Hematopoietic multipotent progenitor cell treated with erythropoietin and hydrocortisone succinate and interleukin-3 and kit ligand, for 4 days (in vitro differentiated cells): ENCODE measurements at regions not wholly inside any gene's neighbourhood (a gene's known extent, or its start where the extent isn't known, plus 50 kb on each side); places are given as distances from the start of the nearest gene placed in this dataset.

ENCODE experiments used
- DNase-seq: peaks from one replicate; pipeline ENCODE4 v3.0.0-alpha.2; 2015

DNA sequence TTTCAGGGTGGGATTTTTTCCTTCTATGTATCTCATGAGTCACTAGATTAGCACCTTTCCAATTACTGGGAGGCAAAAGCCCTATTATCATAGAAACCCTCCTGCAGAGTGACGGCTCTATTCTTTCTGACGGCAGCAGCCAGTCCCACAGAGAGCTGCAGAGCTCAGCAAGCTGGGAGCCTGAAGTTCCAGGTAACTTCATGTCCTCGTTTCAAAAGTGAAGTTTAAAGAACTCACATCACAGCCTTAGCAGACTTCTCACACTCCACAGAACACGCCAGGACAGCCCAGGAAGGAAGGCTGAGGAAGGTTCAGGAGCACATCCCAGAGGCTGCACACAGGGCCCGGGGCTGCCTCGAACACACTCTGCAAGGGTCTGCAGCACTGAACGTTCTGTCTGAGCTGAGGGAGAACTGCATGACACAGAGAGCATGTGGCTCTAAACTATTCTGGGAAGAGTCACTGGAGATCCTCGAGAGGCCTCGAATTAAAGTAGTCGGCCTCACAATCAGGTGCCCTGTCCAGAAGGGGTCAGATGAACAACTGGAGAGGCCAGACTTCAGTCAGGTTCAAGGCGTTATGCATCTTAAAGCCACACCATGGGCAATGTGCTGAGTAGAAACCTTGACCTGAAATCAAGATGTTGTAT lies 104.2 kb upstream of the DRD2 start:
- DNase-seq = no peak

DNA sequence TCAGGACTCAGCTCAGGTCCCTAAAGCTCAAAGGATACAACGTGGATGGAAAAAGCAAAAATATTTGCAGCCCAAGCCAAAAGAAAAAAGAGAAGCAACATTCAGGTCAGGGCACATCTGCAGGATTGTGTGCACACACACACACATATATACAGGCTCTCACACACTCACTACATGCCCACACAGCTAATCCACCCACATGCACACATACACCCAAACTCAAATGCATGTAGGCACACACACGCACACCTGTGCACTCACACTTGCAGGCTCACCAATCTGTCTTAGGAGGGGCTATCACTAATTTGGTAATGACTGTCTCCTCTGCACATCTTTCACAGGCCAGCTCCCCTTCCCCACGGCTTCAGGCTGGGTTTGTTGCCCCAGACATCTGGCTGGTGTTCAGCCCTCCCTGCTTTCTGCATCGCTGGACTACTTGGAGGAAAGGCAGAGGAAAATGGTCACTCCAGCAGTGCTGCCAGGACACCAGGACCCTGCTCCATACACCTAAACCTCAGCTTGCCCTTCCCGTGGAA lies 103.6 kb upstream of the DRD2 start:
- DNase-seq = no peak

DNA sequence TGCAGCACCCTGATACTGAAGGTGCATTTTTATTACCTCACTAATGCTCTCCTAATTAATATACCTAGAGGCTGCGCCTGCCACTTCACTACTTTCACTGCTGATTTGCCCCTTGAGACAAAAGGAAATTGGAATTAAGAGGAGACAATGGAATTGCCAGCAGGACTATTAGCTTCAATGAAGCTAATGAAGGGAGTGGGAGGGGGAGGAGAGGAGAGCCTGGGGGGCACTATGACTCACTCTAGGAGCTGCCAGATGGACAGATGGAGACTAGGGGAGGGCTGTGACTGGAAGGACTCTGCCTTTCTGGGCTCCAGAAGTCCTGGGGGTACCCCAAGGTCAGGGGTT lies 102.8 kb upstream of the DRD2 start:
- DNase-seq = no peak

DNA sequence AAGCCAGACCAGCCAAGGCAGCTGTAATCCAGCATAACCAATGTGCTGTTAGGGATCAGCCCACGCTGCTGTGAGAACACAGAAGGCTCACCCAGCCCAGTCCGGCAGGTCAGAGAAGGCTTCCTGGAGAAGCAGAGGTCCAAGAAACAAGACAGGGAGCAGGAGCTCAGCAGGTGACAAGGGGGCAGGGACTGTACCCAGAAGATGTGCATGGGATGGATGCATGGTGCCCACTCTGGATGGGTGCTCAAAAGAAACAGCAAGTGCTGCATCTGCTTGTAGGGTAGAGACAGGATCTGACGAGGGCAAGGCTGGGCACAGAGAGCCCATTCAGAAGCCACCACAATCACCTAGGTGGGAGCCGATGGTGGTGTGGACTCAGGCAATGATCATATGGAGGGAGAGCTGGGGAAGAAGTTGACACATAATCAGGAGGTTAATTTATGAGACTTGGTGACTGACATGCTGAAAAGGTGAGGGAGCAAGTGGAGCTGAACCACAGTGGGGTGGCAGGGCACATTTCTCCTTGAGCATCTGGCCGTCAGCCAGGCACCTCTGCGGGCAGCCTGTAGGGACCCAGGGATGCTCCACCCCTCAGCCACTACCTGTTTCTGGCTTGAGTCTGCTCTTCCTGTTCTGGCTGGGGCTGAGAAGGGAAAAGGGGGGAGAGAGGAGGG lies 102.3 kb upstream of the DRD2 start:
- peak; percentile 14 for DNase-seq

DNA sequence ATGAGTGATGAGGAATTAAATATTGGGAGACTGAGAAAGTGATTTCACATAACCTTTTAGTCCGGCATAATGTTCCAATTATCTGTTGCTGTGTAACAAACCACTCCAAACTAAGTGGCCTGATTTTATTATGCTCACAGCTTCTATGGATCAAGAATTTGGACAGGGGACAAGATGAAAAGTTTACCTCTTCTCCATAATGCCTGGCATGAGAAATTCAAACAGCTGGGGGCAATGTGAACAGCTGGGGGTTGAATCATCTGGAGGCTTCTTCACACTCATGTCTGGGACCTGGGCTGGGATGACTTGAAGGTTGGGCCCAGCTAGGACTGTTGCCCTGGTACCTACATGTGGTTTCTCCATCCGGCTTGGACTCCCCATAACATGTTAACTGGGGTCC lies 99.4 kb upstream of the DRD2 start:
- no peak for DNase-seq

DNA sequence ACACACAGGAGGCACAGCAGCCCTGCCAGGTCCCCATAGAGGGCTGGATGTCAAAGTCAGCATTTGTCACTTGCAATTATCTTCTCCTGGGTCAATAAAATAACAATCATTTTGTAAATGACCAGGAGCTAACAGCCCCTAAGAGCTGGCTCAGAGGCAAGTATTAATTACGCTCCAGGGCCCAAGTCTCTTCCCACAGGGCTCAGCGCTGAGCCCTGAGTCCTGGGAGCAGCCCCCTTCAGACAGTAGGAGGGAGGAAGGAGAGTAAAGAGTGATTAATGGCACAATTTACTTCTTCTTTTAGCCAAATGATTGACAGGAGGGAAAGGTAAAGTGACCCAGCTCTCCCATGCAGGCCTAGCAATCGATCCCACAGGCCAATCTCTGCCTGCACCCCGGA lies 99.0 kb upstream of the DRD2 start:
- DNase-seq = no peak

DNA sequence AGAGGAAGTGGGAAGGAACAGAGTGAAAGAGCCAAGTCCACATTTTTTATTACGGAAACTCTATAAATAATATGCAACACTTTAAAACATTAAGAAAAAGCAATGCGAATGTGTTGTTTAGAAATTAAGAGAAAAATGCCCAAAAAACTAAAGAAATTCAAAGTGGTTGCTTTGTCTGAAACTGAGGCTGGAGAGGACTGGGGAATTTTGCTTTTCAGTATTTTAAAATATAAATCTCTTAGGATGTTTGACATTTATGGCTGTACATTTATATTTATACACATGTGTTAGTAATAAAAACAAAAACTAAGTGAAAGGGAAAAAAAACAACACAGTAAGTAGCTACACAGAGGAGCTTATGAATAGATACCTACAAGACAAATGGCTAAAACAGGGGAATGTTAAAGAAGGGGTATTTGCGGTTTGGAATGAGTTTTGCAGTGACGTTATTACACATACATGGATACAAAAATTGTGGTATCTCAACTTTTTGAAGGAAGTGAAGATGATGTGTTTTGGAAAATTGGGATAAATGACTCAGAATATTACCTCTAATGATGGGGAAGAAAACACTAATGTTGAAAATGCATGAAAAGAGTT lies 97.0 kb upstream of the DRD2 start:
- no peak for DNase-seq

DNA sequence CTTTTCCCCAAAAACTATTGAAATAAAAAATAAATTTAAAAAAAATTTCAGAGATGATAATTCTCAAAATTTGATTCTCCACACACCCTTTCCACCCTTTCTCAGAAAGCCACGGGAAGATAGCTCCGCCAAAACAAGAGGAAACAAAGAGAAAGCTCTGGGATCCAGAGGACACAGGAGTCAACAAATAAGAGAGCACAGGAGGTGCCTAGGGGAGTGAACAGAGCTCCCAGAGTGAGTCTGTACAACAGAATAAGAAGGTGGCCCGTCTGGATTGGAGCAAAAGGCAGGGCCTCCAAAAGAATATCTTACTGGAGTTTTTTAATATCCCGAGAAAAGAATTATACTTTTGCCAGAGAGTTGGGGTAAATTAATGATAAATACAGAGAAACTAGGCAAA lies 96.3 kb upstream of the DRD2 start:
- DNase-seq = no peak

DNA sequence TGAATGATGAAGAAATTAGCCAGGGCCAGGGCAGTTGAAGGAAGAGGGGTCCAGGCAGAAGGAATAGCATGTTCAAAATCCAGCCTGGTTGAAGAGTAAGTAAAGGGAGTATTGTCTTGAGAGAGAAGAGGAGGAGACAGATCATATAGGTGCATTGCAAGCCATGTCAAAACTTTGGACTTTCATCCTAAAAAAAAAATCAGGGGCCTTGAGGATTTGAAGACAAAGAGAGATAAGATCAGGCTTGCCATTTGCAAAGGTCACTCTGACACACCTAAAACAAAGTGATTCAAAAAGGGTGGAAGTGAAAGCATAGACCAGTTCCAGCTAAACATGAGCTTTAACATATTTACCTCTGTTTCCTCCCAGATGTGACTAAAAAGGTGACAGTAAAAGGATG lies 95.7 kb upstream of the DRD2 start:
- no peak for DNase-seq

DNA sequence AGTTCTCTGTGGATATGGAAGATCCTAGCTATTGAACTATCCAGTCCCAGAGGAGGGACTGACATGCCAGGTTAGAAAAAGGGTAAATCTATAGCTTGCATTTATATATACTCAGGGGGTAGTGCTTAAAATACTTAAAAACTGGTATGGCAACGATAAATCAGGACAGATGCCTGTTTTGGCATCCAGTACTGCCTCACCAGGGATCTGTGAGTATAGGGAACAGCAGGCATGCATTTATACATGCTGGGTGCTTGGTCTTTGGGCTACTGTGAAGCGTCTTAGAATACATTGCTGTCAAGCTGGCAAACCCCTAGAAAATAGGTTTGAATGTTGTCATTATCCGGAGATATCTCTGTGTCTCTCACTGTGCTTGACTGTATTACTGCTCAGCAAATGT lies 94.2 kb upstream of the DRD2 start:
- no peak for DNase-seq

DNA sequence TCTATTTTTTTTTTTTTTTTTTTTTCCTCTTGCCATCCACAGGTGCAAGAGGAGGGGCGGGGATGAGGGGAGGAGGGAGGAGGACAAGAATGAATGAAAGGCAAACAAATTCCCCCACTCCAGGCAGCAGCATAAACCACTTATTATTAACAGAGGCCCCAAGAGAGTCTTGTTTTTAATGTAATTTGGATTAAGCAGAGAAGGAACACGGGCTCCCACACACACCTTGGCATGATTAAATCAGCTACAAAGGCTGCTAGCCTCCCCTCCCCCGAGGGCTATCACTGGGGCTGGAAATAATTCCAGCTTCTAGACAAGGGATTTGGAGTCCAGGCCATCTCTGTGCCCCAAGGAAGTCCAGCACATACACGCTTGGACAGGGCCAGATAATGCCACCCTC lies 93.4 kb upstream of the DRD2 start:
- no peak for DNase-seq

DNA sequence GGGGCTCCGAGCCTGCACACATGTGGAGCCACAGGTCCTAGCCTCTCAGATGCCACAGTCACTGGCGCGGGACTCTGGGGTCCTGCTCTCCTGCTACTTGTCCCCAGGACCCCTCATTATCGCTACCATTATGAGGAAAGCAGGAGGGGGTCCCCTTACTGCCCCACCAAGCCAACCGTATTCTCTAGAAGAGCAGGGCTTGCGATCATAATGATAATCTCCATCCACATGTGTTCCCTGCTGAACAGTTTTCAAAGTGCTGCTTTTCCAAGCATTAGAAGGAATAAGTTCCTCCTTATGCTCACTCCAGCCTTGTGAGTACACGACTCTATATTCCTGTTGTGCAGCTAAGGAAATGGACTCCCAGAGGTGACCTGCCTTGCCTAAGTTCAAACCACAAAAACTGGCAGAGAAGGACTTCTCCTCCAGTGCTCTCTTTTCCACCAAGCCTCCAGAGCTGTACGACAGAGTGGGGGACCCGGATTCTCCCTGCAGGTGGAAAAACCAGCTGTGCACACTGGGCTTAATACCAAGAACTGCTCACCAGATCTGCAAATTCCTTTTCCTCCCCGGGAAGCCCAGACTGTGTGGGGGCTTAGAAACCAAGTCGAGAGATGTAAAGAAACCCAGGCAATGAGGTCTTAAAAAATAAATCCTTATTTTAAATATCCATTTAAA lies 92.8 kb upstream of the DRD2 start:
- DNase-seq = no peak

DNA sequence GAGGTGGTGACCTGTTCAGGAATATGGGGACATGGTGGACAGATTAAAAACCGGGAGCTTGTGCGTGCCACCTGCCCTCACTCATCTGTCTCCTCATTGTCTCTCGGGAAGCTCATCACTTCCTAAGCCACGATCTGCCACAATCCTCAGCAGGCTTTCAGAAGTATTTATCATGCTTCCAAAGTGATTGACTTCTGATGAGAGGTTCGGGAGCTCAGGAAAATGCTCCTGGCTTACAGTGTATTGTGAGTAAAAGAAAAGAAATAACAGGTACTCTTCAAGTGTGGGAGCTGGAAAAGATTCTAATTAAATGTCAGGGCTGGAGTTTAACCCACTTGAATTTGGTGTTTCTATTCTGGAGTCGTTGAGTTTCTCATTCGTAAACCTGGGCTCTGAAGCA lies 91.9 kb upstream of the DRD2 start:
- no peak for DNase-seq

DNA sequence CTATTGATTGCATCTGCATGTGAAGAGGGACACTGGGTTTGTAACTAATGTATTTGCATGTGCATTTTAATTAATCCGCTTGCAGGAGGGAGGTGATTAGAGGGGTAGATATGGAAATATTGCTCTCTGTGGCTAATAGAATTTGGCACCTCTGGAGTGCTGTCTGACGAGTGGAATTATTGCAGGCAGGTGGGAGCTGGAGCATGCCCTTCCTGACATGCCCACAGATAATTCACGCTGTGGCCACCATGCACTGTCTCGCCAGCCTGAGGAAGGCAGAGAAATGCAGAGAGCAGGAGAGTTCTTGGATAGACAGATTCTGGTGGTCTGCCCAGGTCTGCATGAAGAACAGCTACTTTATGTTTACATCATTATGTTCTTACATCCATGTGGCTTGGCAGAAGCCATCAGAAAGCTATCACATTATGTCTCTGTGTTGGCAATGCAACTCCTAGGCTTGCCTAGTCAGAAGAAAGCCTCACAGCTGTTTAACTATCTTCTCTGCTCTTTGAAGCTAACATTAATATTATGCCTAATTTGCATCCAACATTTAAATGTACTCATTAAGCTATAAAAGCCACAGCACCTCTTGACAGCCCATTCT lies 89.4 kb upstream of the DRD2 start:
- no peak for DNase-seq

DNA sequence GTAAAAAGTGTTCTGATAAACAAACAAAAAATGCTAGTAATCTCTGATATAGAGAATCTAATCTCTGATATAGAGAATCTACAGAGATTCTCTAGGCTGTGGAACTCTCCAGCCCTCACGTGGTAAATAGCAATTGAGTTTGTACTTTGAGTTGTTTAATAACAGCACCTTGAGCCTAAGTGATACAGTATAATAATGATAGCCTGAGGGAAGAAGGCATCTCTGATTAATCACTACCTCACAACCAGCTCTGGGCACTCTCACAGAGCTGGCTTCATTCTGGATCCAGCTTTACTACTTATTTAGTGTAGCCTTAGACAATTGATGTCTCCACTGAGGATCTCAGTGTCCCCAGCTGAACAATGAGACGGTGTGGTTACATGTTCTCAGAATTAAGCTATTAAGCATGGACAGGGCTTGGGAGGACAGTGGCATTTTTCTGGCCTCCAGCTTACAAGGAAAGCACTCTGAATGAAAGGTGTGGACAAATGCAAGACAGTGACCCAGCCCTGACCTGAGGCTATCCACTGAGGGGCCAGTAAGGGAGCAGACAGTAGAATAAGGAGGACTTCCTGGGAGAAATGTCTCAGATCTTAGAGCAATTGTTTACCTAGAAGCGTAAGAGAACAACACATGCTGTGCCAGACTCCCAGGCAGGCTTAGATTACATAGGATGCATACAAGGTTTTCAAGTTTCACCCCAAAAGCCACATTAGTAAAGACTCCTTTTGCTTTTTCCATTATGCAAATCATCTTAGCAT lies 88.7 kb upstream of the DRD2 start:
- DNase-seq = no peak

DNA sequence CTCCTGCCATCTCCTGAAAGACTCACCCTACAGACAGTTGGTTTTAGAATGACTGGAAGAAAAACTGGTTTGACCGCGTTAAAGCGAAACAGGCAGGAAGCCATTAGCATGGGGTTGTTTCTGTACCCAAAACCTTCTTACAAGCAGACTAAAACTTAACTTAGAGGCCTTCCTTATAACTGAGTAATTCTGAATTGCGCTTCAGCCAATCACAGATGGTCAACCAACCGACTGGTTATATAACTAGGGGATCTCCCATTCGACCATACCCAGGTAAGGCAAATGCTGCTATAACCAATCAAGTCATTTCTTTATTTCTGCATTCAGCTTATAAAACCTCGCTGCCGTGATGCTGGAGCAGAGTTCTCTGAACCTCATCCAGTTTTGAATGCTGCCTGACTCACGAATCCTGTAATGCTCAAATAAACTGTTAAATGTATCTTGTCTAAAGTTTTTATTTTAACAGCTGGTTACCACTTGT lies 87.8 kb upstream of the DRD2 start:
- DNase-seq = no peak

DNA sequence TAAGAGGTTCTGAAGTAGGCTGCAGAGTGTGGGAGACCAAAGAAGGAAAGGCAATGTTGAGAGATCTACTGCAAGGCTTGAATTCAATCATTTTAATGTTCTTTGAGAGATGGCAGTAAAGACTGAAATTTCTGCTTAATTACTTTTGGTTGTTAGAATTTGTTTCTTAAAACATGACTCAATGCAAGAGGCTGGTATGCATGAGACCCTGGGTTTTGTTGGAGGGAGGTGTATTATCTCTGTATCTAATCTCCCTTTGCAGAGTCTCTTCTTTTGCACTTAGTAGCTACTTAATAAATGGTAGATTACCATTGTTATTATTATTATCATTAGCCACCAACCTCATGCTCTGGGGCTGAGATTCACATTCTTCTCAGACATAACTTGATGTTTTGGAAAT lies 87.4 kb upstream of the DRD2 start:
- DNase-seq = no peak

DNA sequence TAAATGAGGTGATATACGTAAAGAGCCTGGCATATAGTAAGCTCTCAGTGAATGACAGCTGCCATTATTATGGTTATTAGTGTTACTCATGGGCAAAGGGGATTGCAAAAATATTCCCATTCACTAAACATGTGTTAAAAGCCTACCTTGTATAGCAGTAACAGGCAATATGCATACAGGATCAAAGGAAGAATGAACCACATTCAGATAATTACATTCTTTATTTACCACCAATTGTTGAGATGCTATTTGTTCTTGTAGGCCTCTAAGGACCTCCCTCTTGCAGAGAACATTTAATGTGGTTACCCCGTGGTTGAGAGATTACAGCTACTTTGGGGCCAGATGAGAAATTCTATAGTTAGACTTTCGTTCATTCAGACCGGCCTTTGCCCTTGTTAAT lies 82.7 kb upstream of the DRD2 start:
- DNase-seq = peak; percentile 5

DNA sequence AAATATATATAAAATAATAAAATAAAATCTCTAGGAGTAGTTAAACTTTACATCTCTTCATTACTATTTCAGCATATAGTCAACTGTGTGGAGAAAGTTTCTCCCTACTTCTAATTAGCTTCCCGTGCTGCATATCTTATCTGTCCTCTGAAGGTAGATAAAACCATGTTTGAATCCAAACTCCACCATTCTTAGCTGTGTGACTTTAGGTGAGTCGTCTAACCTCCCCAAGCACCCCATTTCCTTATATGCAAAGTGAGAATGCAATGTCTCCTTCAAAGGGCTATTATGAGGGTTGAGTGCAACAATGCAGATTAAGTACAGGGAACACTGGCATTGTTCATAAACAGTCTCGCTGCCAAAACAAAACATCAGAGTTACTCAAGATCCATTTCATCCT lies 80.8 kb upstream of the DRD2 start:
- DNase-seq = no peak

DNA sequence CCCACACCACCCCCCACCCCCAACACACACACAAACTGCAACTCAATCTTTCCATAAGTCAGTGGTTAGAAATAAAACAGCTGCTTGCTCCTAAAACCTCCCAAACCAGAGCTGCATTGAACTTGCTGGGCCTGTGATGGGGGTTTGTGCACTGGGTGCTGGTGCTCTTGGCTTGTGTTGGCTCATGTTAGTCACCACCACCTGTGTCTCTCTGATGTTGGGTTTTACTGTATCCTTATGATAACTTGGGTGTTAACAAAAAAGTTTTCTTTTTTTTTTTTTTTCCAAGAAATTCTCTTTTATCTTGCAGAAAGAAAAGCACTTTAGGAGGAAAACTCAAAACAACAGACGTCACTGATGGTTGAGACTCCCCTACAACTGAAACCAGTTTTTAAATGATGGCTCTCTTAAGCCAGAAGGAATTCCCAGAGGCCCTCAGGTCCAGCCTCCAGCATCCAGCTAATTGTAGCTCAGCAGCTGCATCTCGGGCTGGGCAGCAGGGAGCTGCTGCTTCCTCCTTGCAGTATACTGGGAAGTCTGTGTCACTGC lies 79.9 kb upstream of the DRD2 start:
- peak; percentile 10 for DNase-seq

DNA sequence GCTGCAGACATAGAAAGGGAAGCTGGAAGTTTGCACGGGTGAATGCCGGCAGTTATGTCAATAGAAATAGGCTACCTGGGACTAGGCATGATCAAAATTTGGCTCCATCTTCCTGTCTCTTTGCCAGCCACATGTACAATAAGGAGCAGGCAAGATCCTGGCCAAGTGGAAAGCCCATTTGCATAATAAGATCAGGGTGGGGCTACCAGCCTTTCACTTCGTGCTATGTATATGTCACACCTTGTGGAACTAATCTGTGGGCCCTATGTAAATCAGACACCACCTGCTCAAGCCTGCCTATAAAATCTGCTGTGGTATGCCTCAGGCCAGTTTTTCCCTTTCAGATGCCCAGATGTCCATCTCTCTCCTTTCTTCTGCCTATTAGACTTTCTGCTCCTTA lies 79.3 kb upstream of the DRD2 start:
- DNase-seq = no peak

DNA sequence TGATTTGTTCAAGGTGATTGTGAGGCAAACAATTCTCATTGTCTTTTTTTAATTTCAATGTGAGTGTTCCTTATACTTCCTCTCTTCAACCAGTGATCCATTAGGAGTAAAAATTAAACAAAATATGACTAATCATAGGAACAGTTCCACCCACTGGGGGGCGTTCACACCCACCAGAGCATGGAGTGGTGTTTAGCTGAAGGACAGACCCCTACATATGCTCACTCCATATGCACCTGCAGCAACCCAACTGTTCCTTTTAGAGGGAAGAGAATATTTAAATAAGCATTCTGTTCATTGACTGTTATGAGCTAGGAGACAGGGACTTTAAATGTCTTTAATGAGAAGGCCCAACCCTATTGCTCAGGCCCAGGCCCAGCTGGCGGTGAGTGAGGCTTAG lies 78.7 kb upstream of the DRD2 start:
- DNase-seq = peak; percentile 3
